WI38 (cell line): ENCODE measurements at regions not wholly inside any gene's neighbourhood (a gene's known extent, or its start where the extent isn't known, plus 50 kb on each side); places are given as distances from the start of the nearest gene placed in this dataset.

ENCODE experiments used
- H3K4me3 ChIP-seq: 2 replicates; pipeline ENCODE4 v1.5.1; 2011; ENCODE audit warnings: low read depth, mild to moderate bottlenecking, control low read depth, low read length
- CTCF ChIP-seq: IDR thresholded peaks from 2 replicates; pipeline ENCODE4 v1.5.1; 2012; ENCODE audit warnings: low read depth, mild to moderate bottlenecking, control low read depth, low read length

GRCh38 chr5:155239803-155240202 lies 226.2 kb downstream of the KIF4B start:
- TF ChIP-seq CTCF: no peak
- H3K4me3 ChIP-seq: no peak overlapping the region

GRCh38 chr5:155250596-155250995 lies 237.0 kb downstream of the KIF4B start:
- no peak for TF ChIP-seq CTCF
- H3K4me3 ChIP-seq: no peak overlapping the region

GRCh38 chr5:155252025-155252424 lies 238.5 kb downstream of the KIF4B start:
- no peak overlapping the region for H3K4me3 ChIP-seq
- TF ChIP-seq CTCF: no peak

GRCh38 chr5:155252717-155253116 lies 239.2 kb downstream of the KIF4B start:
- no peak overlapping the region for H3K4me3 ChIP-seq
- TF ChIP-seq CTCF: no peak

GRCh38 chr5:155254399-155254798 lies 240.8 kb downstream of the KIF4B start:
- no peak overlapping the region for H3K4me3 ChIP-seq
- no peak for TF ChIP-seq CTCF

- no peak overlapping the region for H3K4me3 ChIP-seq
Measured at GRCh38 chr5:155258161-155258560, 244.6 kb downstream of the KIF4B start.

GRCh38 chr5:155259648-155260047 lies 246.1 kb downstream of the KIF4B start:
- H3K4me3 ChIP-seq: no peak overlapping the region
- no peak for TF ChIP-seq CTCF

More at GRCh38 chr5:155258161-155258560, 244.6 kb downstream of the KIF4B start:
- no peak for TF ChIP-seq CTCF
